ENCODE measurements at regions not wholly inside any gene's neighbourhood (a gene's known extent, or its start where the extent isn't known, plus 50 kb on each side); places are given as distances from the start of the nearest gene placed in this dataset.
A peak's percentile ranks its signal among the peaks of the same experiment; 100 is the strongest.

- H3K9me3 ChIP-seq (ENCODE audit: low read length) = no peaks in the 10 kb centered on the region
- H3K27me3 ChIP-seq (ENCODE audit: control insufficient read depth in 1 of 2, insufficient read depth in 2 of 2, low read length in 2 of 2) = no peaks in the 10 kb centered on the region
- no peak overlapping the region for H3K9ac ChIP-seq (ENCODE audit: low read length)
- H3K36me3 ChIP-seq (ENCODE audit: insufficient read depth, low read length) = no peaks in the 10 kb centered on the region
- no peak overlapping the region for H3K27ac ChIP-seq (ENCODE audit: low read depth, low read length)
- H3K4me1 ChIP-seq (ENCODE audit: insufficient read depth, low read length) = no peaks in the 10 kb centered on the region
- no peak overlapping the region for H3K4me3 ChIP-seq (ENCODE audit: low read depth in 1 of 2, low read length in 2 of 2)
These were observed 1170.9 kb downstream of the SORCS1 start for GRCh38 chr10:105993609-105994008.

DNA sequence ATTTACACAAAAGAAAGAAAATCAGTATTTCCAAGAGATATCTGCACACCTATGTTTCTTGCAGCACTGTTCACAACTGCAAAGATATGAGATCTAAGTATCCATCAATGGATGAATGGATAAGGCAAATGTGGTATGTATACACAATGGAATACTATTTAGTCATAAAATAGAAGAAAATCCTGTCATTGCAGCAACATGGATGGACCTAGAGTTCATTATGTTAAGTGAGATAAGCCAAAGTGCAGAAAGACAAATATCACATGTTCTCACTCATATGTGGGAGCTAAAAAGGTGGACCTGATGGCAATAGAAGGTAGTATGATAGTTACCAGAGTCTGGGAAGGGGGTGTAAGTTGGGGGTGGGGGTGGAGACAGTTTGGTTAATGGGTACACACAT lies 1171.6 kb downstream of the SORCS1 start:
- no peaks in the 10 kb centered on the region for H3K4me1 ChIP-seq (ENCODE audit: insufficient read depth, low read length)
- no peak overlapping the region for H3K4me3 ChIP-seq (ENCODE audit: low read depth in 1 of 2, low read length in 2 of 2)
- no peak overlapping the region for H3K9ac ChIP-seq (ENCODE audit: low read length)
- no peak overlapping the region for H3K27ac ChIP-seq (ENCODE audit: low read depth, low read length)
- H3K27me3 ChIP-seq (ENCODE audit: control insufficient read depth in 1 of 2, insufficient read depth in 2 of 2, low read length in 2 of 2) = no peaks in the 10 kb centered on the region
- no peaks in the 10 kb centered on the region for H3K9me3 ChIP-seq (ENCODE audit: low read length)
- H3K36me3 ChIP-seq (ENCODE audit: insufficient read depth, low read length) = no peaks in the 10 kb centered on the region

DNA sequence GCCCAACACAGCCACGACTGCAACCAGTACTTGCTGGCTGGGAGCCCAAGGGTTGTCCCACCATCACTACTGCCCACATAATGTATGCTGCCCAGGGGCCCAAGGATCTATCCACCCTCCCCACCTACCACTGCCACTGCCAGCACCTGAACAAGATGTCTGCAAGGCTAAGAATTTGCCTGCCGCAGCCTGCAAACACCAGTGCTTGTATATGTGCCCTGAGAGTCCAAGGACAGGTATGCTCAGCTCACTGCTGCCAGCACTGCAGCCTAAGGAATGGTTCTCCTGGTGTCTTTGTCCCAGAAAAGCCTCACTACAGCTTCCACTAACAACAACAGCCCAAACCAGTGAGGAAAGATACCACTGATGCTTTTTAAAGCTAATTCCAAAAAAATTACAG lies 1174.0 kb downstream of the SORCS1 start:
- H3K27ac ChIP-seq (ENCODE audit: low read depth, low read length) = no peak overlapping the region

GRCh38 chr10:105989995-105990394 lies 1174.5 kb downstream of the SORCS1 start:
- Histone ChIP-seq H3K27ac (ENCODE audit: low read depth, low read length) (no peak overlapping the region), H3K4me1 (ENCODE audit: insufficient read depth, low read length) (no peaks in the 10 kb centered on the region), H3K36me3 (ENCODE audit: insufficient read depth, low read length) (no peaks in the 10 kb centered on the region), H3K9me3 (ENCODE audit: low read length) (no peaks in the 10 kb centered on the region), H3K9ac (ENCODE audit: low read length) (no peak overlapping the region), H3K27me3 (ENCODE audit: control insufficient read depth in 1 of 2, insufficient read depth in 2 of 2, low read length in 2 of 2) (no peaks in the 10 kb centered on the region), H3K4me3 (ENCODE audit: low read depth in 1 of 2, low read length in 2 of 2) (no peak overlapping the region)

More for the DNA sequence above, 1174.0 kb downstream of the SORCS1 start:
- Histone ChIP-seq H3K9ac (ENCODE audit: low read length) (no peak overlapping the region), H3K36me3 (ENCODE audit: insufficient read depth, low read length) (no peaks in the 10 kb centered on the region), H3K4me1 (ENCODE audit: insufficient read depth, low read length) (no peaks in the 10 kb centered on the region), H3K4me3 (ENCODE audit: low read depth in 1 of 2, low read length in 2 of 2) (no peak overlapping the region), H3K27me3 (ENCODE audit: control insufficient read depth in 1 of 2, insufficient read depth in 2 of 2, low read length in 2 of 2) (no peaks in the 10 kb centered on the region), H3K9me3 (ENCODE audit: low read length) (no peaks in the 10 kb centered on the region)

DNA sequence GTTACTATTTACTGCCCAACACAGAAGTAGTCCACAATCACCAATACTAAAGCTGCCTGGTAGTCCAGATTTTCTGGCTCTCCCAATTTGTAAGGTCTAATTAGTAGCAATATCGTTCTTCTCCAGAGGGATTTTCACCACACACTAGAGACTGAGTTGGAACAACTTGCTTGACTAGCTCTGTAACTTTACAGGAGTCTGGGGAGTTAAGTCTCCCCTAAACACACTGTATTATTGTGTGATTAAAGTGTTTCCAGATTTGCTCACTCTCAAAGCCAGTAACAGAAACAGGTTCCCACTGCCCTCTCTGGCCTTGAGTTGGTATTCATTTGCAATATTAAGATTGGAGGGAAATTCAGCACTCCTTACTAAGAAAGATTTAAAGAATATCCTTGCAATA lies 1175.7 kb downstream of the SORCS1 start:
- no peak overlapping the region for H3K27ac ChIP-seq (ENCODE audit: low read depth, low read length)
- no peaks in the 10 kb centered on the region for H3K27me3 ChIP-seq (ENCODE audit: control insufficient read depth in 1 of 2, insufficient read depth in 2 of 2, low read length in 2 of 2)
- H3K4me1 ChIP-seq (ENCODE audit: insufficient read depth, low read length) = no peaks in the 10 kb centered on the region
- no peaks in the 10 kb centered on the region for H3K9me3 ChIP-seq (ENCODE audit: low read length)
- H3K4me3 ChIP-seq (ENCODE audit: low read depth in 1 of 2, low read length in 2 of 2) = no peak overlapping the region
- no peaks in the 10 kb centered on the region for H3K36me3 ChIP-seq (ENCODE audit: insufficient read depth, low read length)
- no peak overlapping the region for H3K9ac ChIP-seq (ENCODE audit: low read length)

DNA sequence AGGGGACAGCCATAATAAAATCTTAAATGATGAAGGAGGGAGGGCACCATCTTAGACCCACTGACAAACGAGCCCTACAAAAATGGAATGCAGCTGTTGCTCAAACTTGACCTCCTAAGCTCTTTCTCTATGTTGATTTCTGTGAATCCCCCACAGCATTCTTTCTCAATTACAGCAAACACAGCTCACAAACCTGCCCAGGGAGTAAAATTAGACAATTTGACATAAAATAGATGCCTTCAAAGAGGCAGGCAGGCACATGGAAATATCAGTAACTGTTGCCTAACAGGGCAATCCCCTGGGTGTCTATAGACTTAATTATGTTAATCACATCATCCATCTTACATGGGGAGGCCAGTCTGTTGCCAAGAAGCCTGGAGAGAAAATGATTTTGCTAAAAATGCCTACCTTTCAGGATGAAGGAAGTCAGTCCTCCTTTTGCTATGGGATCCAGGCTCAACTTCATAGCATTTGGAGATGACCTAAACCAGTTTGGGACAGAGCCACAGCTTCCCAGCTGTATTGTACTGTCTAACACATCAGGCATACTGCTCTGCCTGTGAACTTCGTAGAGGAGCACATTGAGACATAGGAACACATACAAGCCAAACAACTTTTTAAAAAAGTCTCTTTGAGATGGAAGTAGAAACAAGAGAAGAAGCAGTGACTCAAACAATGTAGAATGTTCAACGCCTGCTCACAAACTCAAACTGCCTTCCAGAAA lies 1177.4 kb downstream of the SORCS1 start:
- Histone ChIP-seq H3K9me3 (ENCODE audit: low read length) (no peaks in the 10 kb centered on the region), H3K27ac (ENCODE audit: low read depth, low read length) (no peak overlapping the region), H3K9ac (ENCODE audit: low read length) (no peak overlapping the region), H3K27me3 (ENCODE audit: control insufficient read depth in 1 of 2, insufficient read depth in 2 of 2, low read length in 2 of 2) (no peaks in the 10 kb centered on the region), H3K4me1 (ENCODE audit: insufficient read depth, low read length) (no peaks in the 10 kb centered on the region), H3K36me3 (ENCODE audit: insufficient read depth, low read length) (no peaks in the 10 kb centered on the region), H3K4me3 (ENCODE audit: low read depth in 1 of 2, low read length in 2 of 2) (no peak overlapping the region)

DNA sequence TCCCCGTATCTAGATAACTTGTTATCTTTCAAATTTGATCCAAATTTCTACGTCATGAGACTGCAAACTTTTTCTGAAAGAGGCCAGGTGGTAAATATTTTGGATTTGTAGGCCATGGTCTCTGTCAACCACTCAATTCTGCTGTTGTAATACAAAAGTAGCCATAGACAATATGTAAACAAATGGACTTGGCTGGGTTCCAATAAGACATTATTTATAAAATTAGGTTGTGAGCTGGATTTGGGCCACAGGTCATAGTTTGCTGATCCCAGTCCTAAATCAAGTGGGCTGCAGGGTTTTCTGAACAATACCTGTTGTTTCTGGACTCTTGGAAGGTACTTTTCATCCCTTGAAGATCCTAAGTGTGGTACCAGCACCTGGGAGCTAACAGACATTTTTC lies 1178.0 kb downstream of the SORCS1 start:
- H3K27me3 ChIP-seq (ENCODE audit: control insufficient read depth in 1 of 2, insufficient read depth in 2 of 2, low read length in 2 of 2) = no peaks in the 10 kb centered on the region
- no peaks in the 10 kb centered on the region for H3K36me3 ChIP-seq (ENCODE audit: insufficient read depth, low read length)
- H3K9me3 ChIP-seq (ENCODE audit: low read length) = no peaks in the 10 kb centered on the region
- no peak overlapping the region for H3K27ac ChIP-seq (ENCODE audit: low read depth, low read length)
- H3K9ac ChIP-seq (ENCODE audit: low read length) = no peak overlapping the region
- no peak overlapping the region for H3K4me3 ChIP-seq (ENCODE audit: low read depth in 1 of 2, low read length in 2 of 2)
- H3K4me1 ChIP-seq (ENCODE audit: insufficient read depth, low read length) = no peaks in the 10 kb centered on the region

- no peaks in the 10 kb centered on the region for H3K36me3 ChIP-seq (ENCODE audit: insufficient read depth, low read length)
- no peak overlapping the region for H3K4me3 ChIP-seq (ENCODE audit: low read depth in 1 of 2, low read length in 2 of 2)
- H3K9ac ChIP-seq (ENCODE audit: low read length) = no peak overlapping the region
- H3K4me1 ChIP-seq (ENCODE audit: insufficient read depth, low read length) = no peaks in the 10 kb centered on the region
- no peaks in the 10 kb centered on the region for H3K9me3 ChIP-seq (ENCODE audit: low read length)
- H3K27me3 ChIP-seq (ENCODE audit: control insufficient read depth in 1 of 2, insufficient read depth in 2 of 2, low read length in 2 of 2) = no peaks in the 10 kb centered on the region
- H3K27ac ChIP-seq (ENCODE audit: low read depth, low read length) = no peak overlapping the region
These were observed 1181.8 kb downstream of the SORCS1 start for GRCh38 chr10:105982735-105983134.

DNA sequence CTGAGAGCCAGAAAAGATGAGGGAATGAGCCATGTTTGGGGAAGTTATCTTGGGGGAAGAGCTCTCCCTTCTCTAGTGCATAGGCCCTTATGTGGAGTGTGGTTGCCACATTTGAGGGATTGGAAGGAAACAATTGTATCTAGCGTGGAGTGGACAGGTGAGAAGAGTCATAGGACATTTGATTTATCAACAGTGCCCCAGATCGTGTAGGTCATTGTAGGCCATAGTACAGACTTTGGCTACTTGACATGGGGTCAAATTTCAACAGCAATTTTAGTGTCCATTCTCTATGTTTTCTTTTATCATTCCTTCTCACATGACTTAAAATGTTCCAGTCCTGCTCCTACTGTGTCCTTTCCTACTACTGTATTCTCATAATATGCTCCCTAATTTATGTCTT lies 1182.8 kb downstream of the SORCS1 start:
- no peaks in the 10 kb centered on the region for H3K4me1 ChIP-seq (ENCODE audit: insufficient read depth, low read length)

GRCh38 chr10:105974803-105975456 lies 1189.6 kb downstream of the SORCS1 start:
- Histone ChIP-seq H3K4me1 (ENCODE audit: insufficient read depth, low read length) (no peaks in the 10 kb centered on the region), H3K27me3 (ENCODE audit: control insufficient read depth in 1 of 2, insufficient read depth in 2 of 2, low read length in 2 of 2) (no peaks in the 10 kb centered on the region), H3K4me3 (ENCODE audit: low read depth in 1 of 2, low read length in 2 of 2) (peak overlapping the region; percentile 11 to 58), H3K27ac (ENCODE audit: low read depth, low read length) (no peak overlapping the region), H3K9ac (ENCODE audit: low read length) (no peak overlapping the region), H3K9me3 (ENCODE audit: low read length) (no peaks in the 10 kb centered on the region), H3K36me3 (ENCODE audit: insufficient read depth, low read length) (no peaks in the 10 kb centered on the region)

More for the DNA sequence above, 1182.8 kb downstream of the SORCS1 start:
- Histone ChIP-seq H3K9ac (ENCODE audit: low read length) (no peak overlapping the region), H3K9me3 (ENCODE audit: low read length) (no peaks in the 10 kb centered on the region), H3K4me3 (ENCODE audit: low read depth in 1 of 2, low read length in 2 of 2) (no peak overlapping the region), H3K36me3 (ENCODE audit: insufficient read depth, low read length) (no peaks in the 10 kb centered on the region), H3K27ac (ENCODE audit: low read depth, low read length) (no peak overlapping the region), H3K27me3 (ENCODE audit: control insufficient read depth in 1 of 2, insufficient read depth in 2 of 2, low read length in 2 of 2) (no peaks in the 10 kb centered on the region)

GRCh38 chr10:105973902-105974301 lies 1190.6 kb downstream of the SORCS1 start:
- H3K27ac ChIP-seq (ENCODE audit: low read depth, low read length) = no peak overlapping the region
- H3K36me3 ChIP-seq (ENCODE audit: insufficient read depth, low read length) = no peaks in the 10 kb centered on the region
- no peaks in the 10 kb centered on the region for H3K4me1 ChIP-seq (ENCODE audit: insufficient read depth, low read length)
- H3K9ac ChIP-seq (ENCODE audit: low read length) = no peak overlapping the region
- H3K27me3 ChIP-seq (ENCODE audit: control insufficient read depth in 1 of 2, insufficient read depth in 2 of 2, low read length in 2 of 2) = no peaks in the 10 kb centered on the region
- H3K9me3 ChIP-seq (ENCODE audit: low read length) = no peaks in the 10 kb centered on the region
- H3K4me3 ChIP-seq (ENCODE audit: low read depth in 1 of 2, low read length in 2 of 2) = no peak overlapping the region

DNA sequence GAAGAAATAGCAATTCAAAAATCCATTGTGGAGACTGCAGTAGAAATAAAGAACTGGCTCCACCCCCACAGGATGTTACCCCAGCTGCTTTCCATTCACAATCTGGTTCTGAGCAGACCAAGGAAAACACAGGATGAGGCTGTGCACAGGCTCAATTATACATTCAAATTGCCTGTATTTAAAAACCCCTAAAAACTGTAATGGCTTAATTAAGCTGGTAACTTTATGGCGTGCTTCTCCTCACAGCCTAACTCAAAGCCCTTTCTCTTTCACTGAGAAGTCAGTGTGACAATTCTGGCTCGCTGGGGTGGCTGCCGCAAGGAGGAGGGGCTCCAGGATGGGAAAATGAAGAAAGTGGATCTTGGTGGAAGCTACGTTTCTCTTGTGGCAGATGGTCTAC lies 1191.1 kb downstream of the SORCS1 start:
- no peaks in the 10 kb centered on the region for H3K9me3 ChIP-seq (ENCODE audit: low read length)
- H3K4me3 ChIP-seq (ENCODE audit: low read depth in 1 of 2, low read length in 2 of 2) = no peak overlapping the region
- H3K27ac ChIP-seq (ENCODE audit: low read depth, low read length) = no peak overlapping the region

More for the DNA sequence above, 1191.1 kb downstream of the SORCS1 start:
- H3K36me3 ChIP-seq (ENCODE audit: insufficient read depth, low read length) = no peaks in the 10 kb centered on the region
- H3K9ac ChIP-seq (ENCODE audit: low read length) = no peak overlapping the region
- no peaks in the 10 kb centered on the region for H3K27me3 ChIP-seq (ENCODE audit: control insufficient read depth in 1 of 2, insufficient read depth in 2 of 2, low read length in 2 of 2)
- no peaks in the 10 kb centered on the region for H3K4me1 ChIP-seq (ENCODE audit: insufficient read depth, low read length)
